BLaER1 treated with 17β-estradiol and CSF1 and Interleukin-3, amounts not matched to agents 10 nM and 100 nM (cell line): ENCODE measurements at regions not wholly inside any gene's neighbourhood (a gene's known extent, or its start where the extent isn't known, plus 50 kb on each side); places are given as distances from the start of the nearest gene placed in this dataset.

Experiments used
- H3K27ac ChIP-seq, 11 experiments: shearing (Covaris generic); formaldehyde crosslinking; 2 replicates each; pipeline ENCODE4 v1.8.1; 2022
- H3K27me3 ChIP-seq, 11 experiments: shearing (Covaris generic); formaldehyde crosslinking; 2 replicates each; pipeline ENCODE4 v1.8.1; 2022
- H3K36me3 ChIP-seq, 11 experiments: shearing (Covaris generic); formaldehyde crosslinking; 2 replicates each; pipeline ENCODE4 v1.8.1; 2022
- H3K4me1 ChIP-seq, 10 experiments: shearing (Covaris generic); formaldehyde crosslinking; 2 replicates each; pipeline ENCODE4 v1.8.1; 2022
- H3K4me2 ChIP-seq, 11 experiments: shearing (Covaris generic); formaldehyde crosslinking; 2 replicates each; pipeline ENCODE4 v1.8.1; 2022
- H3K4me3 ChIP-seq, 10 experiments: shearing (Covaris generic); formaldehyde crosslinking; 2 replicates each; pipeline ENCODE4 v1.8.1; 2022
- H3K9ac ChIP-seq, 11 experiments: shearing (Covaris generic); formaldehyde crosslinking; 2 replicates each; pipeline ENCODE4 v1.8.1; 2022
- H3K9me3 ChIP-seq, 11 experiments: shearing (Covaris generic); formaldehyde crosslinking; replicated peaks in 1 of 11; 2 replicates each; pipeline ENCODE4 v1.8.1; 2022
- H4K20me1 ChIP-seq, 11 experiments: shearing (Covaris generic); formaldehyde crosslinking; 2 replicates each; pipeline ENCODE4 v1.8.1; 2022
- Cebpa-rat ChIP-seq, 11 experiments: shearing (Covaris generic); IDR thresholded peaks; 2 replicates each; pipeline ENCODE4 v1.8.1; 2022

DNA sequence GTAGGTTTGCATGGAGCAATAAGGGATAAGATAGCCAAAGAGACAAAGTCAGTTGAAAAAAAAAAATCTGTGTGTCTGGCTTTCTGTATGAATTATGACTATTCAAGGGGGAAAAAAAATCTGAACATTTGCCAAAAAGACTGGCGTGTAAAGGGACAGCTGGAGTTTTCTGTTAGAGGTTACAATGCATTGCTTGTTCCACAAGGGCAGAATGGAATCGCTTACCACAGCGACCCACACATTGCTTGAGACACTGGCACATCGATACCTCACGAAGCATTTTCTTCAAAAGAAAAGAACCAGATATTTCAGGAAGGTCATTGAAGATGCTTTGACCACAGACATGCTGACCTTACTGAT is 327.8 kb downstream of the TMEM167A start:
- Histone ChIP-seq H3K4me3 (no peak overlapping the region), H3K27ac (peak overlapping the region in 3 of 11 experiments; percentile 40 to 54 (median 43); a peak in 3 of 22 replicates), H3K36me3 (no peaks in the 10 kb centered on the region), H3K9ac (no peak overlapping the region), H3K9me3 (peaks cover 8 to 22% (median 12%) of the 10 kb centered on the region in 11 experiments; a peak in 19 of 22 replicates), H3K4me1 (peaks cover 23 to 30% (median 27%) of the 10 kb centered on the region in 10 experiments), H4K20me1 (no peaks in the 10 kb centered on the region), H3K27me3 (no peaks in the 10 kb centered on the region), H3K4me2 (peak overlapping the region; percentile 41 to 79 (median 64); a peak in 19 of 22 replicates)
- no peak for TF ChIP-seq Cebpa-rat (IDR thresholded peaks at IDR 0.05)

DNA sequence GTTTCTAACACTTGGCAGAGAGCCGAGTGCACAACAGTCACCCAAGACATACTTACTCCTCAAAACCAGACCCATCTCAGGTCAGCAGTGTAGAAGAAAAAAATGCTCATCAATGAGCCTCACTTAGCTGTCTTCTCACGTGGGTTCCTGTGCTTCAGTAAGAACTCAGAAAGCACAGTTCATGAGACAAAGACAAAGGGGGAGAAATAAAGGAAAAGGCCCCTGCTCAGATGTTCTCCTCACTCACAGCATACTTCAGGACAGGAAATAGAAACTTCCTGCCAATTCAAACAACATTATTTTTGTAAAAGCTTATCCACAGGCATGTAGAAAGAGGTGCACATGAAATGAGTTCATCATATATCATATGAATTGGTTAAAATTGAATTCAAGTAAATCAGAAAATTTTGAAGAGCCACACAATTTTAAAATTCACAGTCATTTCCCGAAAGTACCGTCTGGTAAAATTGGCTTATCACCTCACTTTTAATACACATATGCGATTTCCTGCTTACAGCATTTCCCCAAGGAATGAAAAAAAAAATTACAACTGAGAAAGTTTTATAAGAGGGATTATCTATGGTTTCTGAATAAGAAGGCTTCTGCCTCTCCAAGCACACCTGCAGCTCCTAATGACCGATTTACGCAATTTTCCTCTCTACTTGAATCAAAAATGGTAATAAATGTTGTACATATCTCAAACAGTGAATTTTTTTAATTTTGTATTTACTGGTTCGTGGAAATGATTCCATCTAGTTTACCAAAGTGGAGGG is 328.3 kb downstream of the TMEM167A start:
- H3K27me3 ChIP-seq, result no peaks in the 10 kb centered on the region
- H3K4me2 ChIP-seq, result peak overlapping the region; percentile 41 to 79 (median 64)
- no peak for TF ChIP-seq Cebpa-rat (IDR thresholded peaks at IDR 0.05)
- H3K9ac ChIP-seq, result peak overlapping the region in 4 of 11 experiments; percentile 14 to 38 (median 34); a peak in 4 of 22 replicates
- no peaks in the 10 kb centered on the region for H4K20me1 ChIP-seq
- H3K27ac ChIP-seq, result peak overlapping the region in 7 of 11 experiments; percentile 23 to 54 (median 39); a peak in 13 of 22 replicates
- peaks cover 8 to 27% (median 12%) of the 10 kb centered on the region in 11 experiments; a peak in 19 of 22 replicates for H3K9me3 ChIP-seq
- no peak overlapping the region for H3K4me3 ChIP-seq
- no peaks in the 10 kb centered on the region for H3K36me3 ChIP-seq
- peaks cover 18 to 30% (median 26%) of the 10 kb centered on the region in 10 experiments for H3K4me1 ChIP-seq

- no peak overlapping the region for H3K4me3 ChIP-seq
- H3K4me1 ChIP-seq, result peaks cover 16 to 30% (median 26%) of the 10 kb centered on the region in 10 experiments
- peak overlapping the region in 10 of 11 experiments; percentile 41 to 79 (median 65); a peak in 19 of 22 replicates for H3K4me2 ChIP-seq
- H3K27me3 ChIP-seq, result no peaks in the 10 kb centered on the region
- H3K9ac ChIP-seq, result no peak overlapping the region
- H3K27ac ChIP-seq, result peak overlapping the region in 4 of 11 experiments; percentile 23 to 54 (median 35); a peak in 5 of 22 replicates
- peaks cover 8 to 27% (median 12%) of the 10 kb centered on the region in 11 experiments; a peak in 19 of 22 replicates for H3K9me3 ChIP-seq
- no peak for TF ChIP-seq Cebpa-rat (IDR thresholded peaks at IDR 0.05)
- no peaks in the 10 kb centered on the region for H3K36me3 ChIP-seq
- no peaks in the 10 kb centered on the region for H4K20me1 ChIP-seq
Measured at GRCh38 chr5:82747986-82748385, 329.2 kb downstream of the TMEM167A start.

GRCh38 chr5:82745016-82745415 is 332.2 kb downstream of the TMEM167A start:
- no peaks in the 10 kb centered on the region for H3K27me3 ChIP-seq
- H3K27ac ChIP-seq, result no peak overlapping the region
- H3K9ac ChIP-seq, result no peak overlapping the region
- TF ChIP-seq Cebpa-rat (IDR thresholded peaks at IDR 0.05), result no peak
- H4K20me1 ChIP-seq, result no peaks in the 10 kb centered on the region
- no peak overlapping the region for H3K4me2 ChIP-seq
- H3K4me3 ChIP-seq, result no peak overlapping the region
- peaks cover 0 to 15% (median 0%) of the 10 kb centered on the region in 11 experiments; a peak in 5 of 22 replicates for H3K9me3 ChIP-seq
- peaks cover 16 to 30% (median 26%) of the 10 kb centered on the region in 10 experiments for H3K4me1 ChIP-seq
- H3K36me3 ChIP-seq, result no peaks in the 10 kb centered on the region

GRCh38 chr5:82738681-82739269 is 338.4 kb downstream of the TMEM167A start:
- no peak overlapping the region for H3K9ac ChIP-seq
- no peak for TF ChIP-seq Cebpa-rat (IDR thresholded peaks at IDR 0.05)
- H3K4me2 ChIP-seq, result no peak overlapping the region
- 0 out of 22 replicates have a peak, but pooled peaks cover 0 to under 1% (median 0%) of the 10 kb centered on the region in 11 experiments for H3K9me3 ChIP-seq
- H3K4me3 ChIP-seq, result no peak overlapping the region
- no peak overlapping the region for H3K27ac ChIP-seq
- H3K4me1 ChIP-seq, result peaks cover 17 to 24% (median 21%) of the 10 kb centered on the region in 10 experiments; a peak in 19 of 20 replicates
- H4K20me1 ChIP-seq, result no peaks in the 10 kb centered on the region
- no peaks in the 10 kb centered on the region for H3K36me3 ChIP-seq
- no peaks in the 10 kb centered on the region for H3K27me3 ChIP-seq

- H3K4me2 ChIP-seq, result peak overlapping the region; percentile 16 to 69 (median 53)
- no peak for TF ChIP-seq Cebpa-rat (IDR thresholded peaks at IDR 0.05)
- H3K27ac ChIP-seq, result peak overlapping the region in 1 of 11 experiments; percentile 10; a peak in 1 of 22 replicates
- H4K20me1 ChIP-seq, result no peaks in the 10 kb centered on the region
- peaks cover 17 to 26% (median 21%) of the 10 kb centered on the region in 10 experiments; a peak in 19 of 20 replicates for H3K4me1 ChIP-seq
- H3K27me3 ChIP-seq, result no peaks in the 10 kb centered on the region
- H3K9ac ChIP-seq, result no peak overlapping the region
- H3K36me3 ChIP-seq, result no peaks in the 10 kb centered on the region
- peaks cover 0 to 7% (median 5%) of the 10 kb centered on the region in 11 experiments; a peak in 5 of 22 replicates for H3K9me3 ChIP-seq
- H3K4me3 ChIP-seq, result 0 out of 20 replicates have a peak overlapping the region, but pooled peaks of 1 of the 10 experiments have one; percentile 6
Measured at GRCh38 chr5:82735160-82735789, 341.9 kb downstream of the TMEM167A start.

GRCh38 chr5:82734347-82734746 is 342.8 kb downstream of the TMEM167A start:
- no peak for TF ChIP-seq Cebpa-rat (IDR thresholded peaks at IDR 0.05)
- H3K27ac ChIP-seq, result no peak overlapping the region
- H3K27me3 ChIP-seq, result no peaks in the 10 kb centered on the region
- H3K4me1 ChIP-seq, result peaks cover 17 to 26% (median 21%) of the 10 kb centered on the region in 10 experiments; a peak in 19 of 20 replicates
- peaks cover 0 to 7% (median 5%) of the 10 kb centered on the region in 11 experiments; a peak in 5 of 22 replicates for H3K9me3 ChIP-seq
- no peak overlapping the region for H3K4me3 ChIP-seq
- no peak overlapping the region for H3K9ac ChIP-seq
- no peaks in the 10 kb centered on the region for H3K36me3 ChIP-seq
- H4K20me1 ChIP-seq, result no peaks in the 10 kb centered on the region
- H3K4me2 ChIP-seq, result peak overlapping the region in 6 of 11 experiments; percentile 20 to 69 (median 58); a peak in 11 of 22 replicates

DNA sequence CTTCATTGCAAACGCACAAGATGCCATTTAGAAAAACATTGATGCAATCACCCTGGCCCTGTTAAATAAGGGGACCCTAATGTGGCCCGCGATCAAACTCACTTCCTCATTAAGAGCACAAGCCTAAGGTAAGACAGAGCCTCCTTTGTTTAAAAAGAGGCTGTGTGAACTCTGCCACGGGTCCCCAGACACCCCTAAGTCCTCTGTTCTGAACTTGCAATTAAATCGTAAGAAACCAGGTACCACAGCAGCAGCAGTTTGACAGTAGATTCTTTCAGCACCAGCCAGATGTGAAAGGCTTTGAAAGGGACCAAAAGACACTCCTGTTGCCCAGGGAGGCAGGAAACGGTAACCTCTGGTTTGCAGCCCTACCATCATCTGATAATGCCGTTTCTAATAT is 346.3 kb downstream of the TMEM167A start:
- no peak for TF ChIP-seq Cebpa-rat (IDR thresholded peaks at IDR 0.05)
- Histone ChIP-seq H3K4me2 (no peak overlapping the region), H4K20me1 (no peaks in the 10 kb centered on the region), H3K9me3 (peaks cover 0 to 10% (median 5%) of the 10 kb centered on the region in 11 experiments; a peak in 6 of 22 replicates), H3K27ac (no peak overlapping the region), H3K4me1 (peaks cover 16 to 25% (median 20%) of the 10 kb centered on the region in 10 experiments; a peak in 19 of 20 replicates), H3K9ac (no peak overlapping the region), H3K27me3 (no peaks in the 10 kb centered on the region), H3K4me3 (no peak overlapping the region), H3K36me3 (no peaks in the 10 kb centered on the region)
